Astrocyte (in vitro differentiated cells and primary cell): ENCODE measurements at regions not wholly inside any gene's neighbourhood (a gene's known extent, or its start where the extent isn't known, plus 50 kb on each side); places are given as distances from the start of the nearest gene placed in this dataset.

Source experiments
- DNase-seq: peaks from one replicate; pipeline ENCODE4 v3.0.0-alpha.2; 2010; ENCODE audit warnings: low read depth
- FAIRE-seq: peaks from 2 replicates; lab custom pipeline; 2011; peaks lifted over from hg19 to GRCh38; lab: Jason Lieb, UNC
- H2AFZ ChIP-seq: 2 replicates; pipeline ENCODE4 v1.6.0; 2012; ENCODE audit warnings: low read depth, low read length, inconsistent platforms
- H3K27ac ChIP-seq: 2 replicates; pipeline ENCODE4 v1.5.1; 2011; ENCODE audit warnings: low read depth, low read length, inconsistent platforms
- H3K27me3 ChIP-seq: 2 replicates; pipeline ENCODE4 v1.6.0; 2011; ENCODE audit warnings: low read length, inconsistent platforms; ENCODE audit not compliant: insufficient read depth
- H3K36me3 ChIP-seq: 2 replicates; pipeline ENCODE4 v1.5.1; 2011; ENCODE audit warnings: low read length, inconsistent platforms; ENCODE audit not compliant: insufficient read depth
- H3K4me1 ChIP-seq: 2 replicates; pipeline ENCODE4 v1.5.1; 2011; ENCODE audit warnings: low read length, inconsistent platforms; ENCODE audit not compliant: insufficient read depth
- H3K4me2 ChIP-seq: 2 replicates; pipeline ENCODE4 v1.6.0; 2012; ENCODE audit warnings: low read length, inconsistent platforms
- H3K4me3 ChIP-seq: 2 replicates; pipeline ENCODE4 v1.5.1; 2011; ENCODE audit warnings: low read depth, mild to moderate bottlenecking, low read length, inconsistent platforms; ENCODE audit not compliant: insufficient read depth
- H3K79me2 ChIP-seq: 2 replicates; pipeline ENCODE4 v1.6.0; 2012; ENCODE audit warnings: mild to moderate bottlenecking, low read length, inconsistent platforms; ENCODE audit not compliant: insufficient read depth
- H3K9ac ChIP-seq: 2 replicates; pipeline ENCODE4 v1.6.0; 2012; ENCODE audit warnings: mild to moderate bottlenecking, low read length, inconsistent platforms
- H3K9me3 ChIP-seq: 2 replicates; pipeline ENCODE4 v1.5.1; 2012; ENCODE audit warnings: low read depth, mild to moderate bottlenecking, low read length, inconsistent platforms; ENCODE audit not compliant: insufficient read depth
- H4K20me1 ChIP-seq: 2 replicates; pipeline ENCODE4 v1.6.0; 2012; ENCODE audit warnings: low read length, inconsistent platforms; ENCODE audit not compliant: insufficient read depth
- H3K27ac Mint-ChIP-seq: one replicate; pipeline ENCODE4 v1.8.0; 2021; ENCODE audit warnings: mild to moderate bottlenecking, mixed read lengths; ENCODE audit not compliant: unreplicated experiment
- H3K27me3 Mint-ChIP-seq: one replicate; pipeline ENCODE4 v1.8.0; 2021; ENCODE audit warnings: low read depth, mixed read lengths; ENCODE audit not compliant: unreplicated experiment
- H3K36me3 Mint-ChIP-seq: one replicate; pipeline ENCODE4 v1.8.0; 2021; ENCODE audit warnings: low read depth, mixed read lengths; ENCODE audit not compliant: unreplicated experiment
- H3K4me1 Mint-ChIP-seq: one replicate; pipeline ENCODE4 v1.8.0; 2021; ENCODE audit warnings: low read depth, mixed read lengths; ENCODE audit not compliant: unreplicated experiment
- H3K4me3 Mint-ChIP-seq: one replicate; pipeline ENCODE4 v1.8.0; 2021; ENCODE audit warnings: mild to moderate bottlenecking, moderate library complexity, mixed read lengths; ENCODE audit not compliant: unreplicated experiment
- H3K9me3 Mint-ChIP-seq: one replicate; pipeline ENCODE4 v1.8.0; 2021; ENCODE audit warnings: mild to moderate bottlenecking, mixed read lengths; ENCODE audit not compliant: unreplicated experiment
- EZH2 ChIP-seq: IDR thresholded peaks from 2 replicates; pipeline ENCODE4 v1.6.1; 2012; ENCODE audit warnings: mild to moderate bottlenecking, low read length, inconsistent platforms; ENCODE audit not compliant: insufficient read depth
- TF ChIP-seq, protein P1 (sequence below): IDR thresholded peaks from 2 replicates; pipeline ENCODE4 v1.5.1; 2011; ENCODE audit warnings: low read depth, mild to moderate bottlenecking, inconsistent platforms, low read length, moderate library complexity; ENCODE audit not compliant: insufficient read depth

- no peaks in the 10 kb centered on the region for H3K36me3 ChIP-seq
- no peak for FAIRE-seq
- H3K9me3 ChIP-seq = no peaks in the 10 kb centered on the region
- H3K27me3 Mint-ChIP-seq = peaks cover 55% of the 10 kb centered on the region
- H3K79me2 ChIP-seq = no peaks in the 10 kb centered on the region
- H3K27ac ChIP-seq = no peak overlapping the region
- H3K4me3 ChIP-seq = no peak overlapping the region
- no peaks in the 10 kb centered on the region for H4K20me1 ChIP-seq
- TF ChIP-seq EZH2 = no peak
- TF ChIP-seq, protein P1, sequence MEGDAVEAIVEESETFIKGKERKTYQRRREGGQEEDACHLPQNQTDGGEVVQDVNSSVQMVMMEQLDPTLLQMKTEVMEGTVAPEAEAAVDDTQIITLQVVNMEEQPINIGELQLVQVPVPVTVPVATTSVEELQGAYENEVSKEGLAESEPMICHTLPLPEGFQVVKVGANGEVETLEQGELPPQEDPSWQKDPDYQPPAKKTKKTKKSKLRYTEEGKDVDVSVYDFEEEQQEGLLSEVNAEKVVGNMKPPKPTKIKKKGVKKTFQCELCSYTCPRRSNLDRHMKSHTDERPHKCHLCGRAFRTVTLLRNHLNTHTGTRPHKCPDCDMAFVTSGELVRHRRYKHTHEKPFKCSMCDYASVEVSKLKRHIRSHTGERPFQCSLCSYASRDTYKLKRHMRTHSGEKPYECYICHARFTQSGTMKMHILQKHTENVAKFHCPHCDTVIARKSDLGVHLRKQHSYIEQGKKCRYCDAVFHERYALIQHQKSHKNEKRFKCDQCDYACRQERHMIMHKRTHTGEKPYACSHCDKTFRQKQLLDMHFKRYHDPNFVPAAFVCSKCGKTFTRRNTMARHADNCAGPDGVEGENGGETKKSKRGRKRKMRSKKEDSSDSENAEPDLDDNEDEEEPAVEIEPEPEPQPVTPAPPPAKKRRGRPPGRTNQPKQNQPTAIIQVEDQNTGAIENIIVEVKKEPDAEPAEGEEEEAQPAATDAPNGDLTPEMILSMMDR = no peak
- no peaks in the 10 kb centered on the region for H3K4me1 Mint-ChIP-seq
- no peak overlapping the region for H3K4me3 Mint-ChIP-seq
- no peak overlapping the region for H3K27ac Mint-ChIP-seq
- peaks cover 4% of the 10 kb centered on the region for H3K9me3 Mint-ChIP-seq
- H3K4me1 ChIP-seq = peaks cover 2% of the 10 kb centered on the region
- no peak for DNase-seq
- H3K4me2 ChIP-seq = no peak overlapping the region
- peaks cover 15% of the 10 kb centered on the region for H3K27me3 ChIP-seq
- no peak overlapping the region for H2AFZ ChIP-seq
- no peak overlapping the region for H3K9ac ChIP-seq
- H3K36me3 Mint-ChIP-seq = no peaks in the 10 kb centered on the region
Observed at GRCh38 chr19:30677702-30678101, 305.5 kb downstream of the ZNF536 start.

DNA sequence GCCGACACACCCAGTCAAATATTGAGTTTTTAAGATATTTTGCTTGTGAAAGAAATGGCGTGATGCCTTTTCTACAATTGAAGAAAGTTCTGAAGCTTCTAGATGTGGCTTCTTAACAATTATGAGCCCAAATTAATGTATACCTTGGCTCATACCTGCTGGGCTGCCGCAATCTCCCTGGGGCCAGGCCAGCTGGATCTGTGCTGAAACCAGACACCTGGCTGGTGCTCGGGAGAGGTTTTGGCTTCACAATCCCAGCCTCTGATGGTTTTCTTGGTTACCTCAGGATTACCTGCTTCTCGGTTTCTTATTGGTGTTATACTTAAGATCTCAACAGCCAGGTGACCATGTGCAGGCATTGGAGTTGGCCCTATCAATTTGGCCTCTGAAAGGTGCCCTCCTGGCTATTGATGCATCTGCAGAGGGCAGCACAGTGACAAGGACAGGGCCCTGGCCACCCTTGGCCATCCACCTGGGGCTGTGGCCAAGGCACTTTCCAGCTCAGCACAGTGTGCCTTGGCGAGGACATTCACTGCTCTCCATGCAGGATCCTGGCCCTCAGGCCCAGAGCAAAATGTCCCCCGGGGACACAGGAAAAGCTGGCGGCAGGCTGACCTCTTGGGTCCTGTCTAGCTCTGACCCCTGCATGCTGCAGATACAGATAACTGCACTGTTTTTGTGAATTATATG is 305.0 kb downstream of the ZNF536 start:
- no peaks in the 10 kb centered on the region for H3K4me1 Mint-ChIP-seq
- Histone ChIP-seq H4K20me1 (no peaks in the 10 kb centered on the region), H2AFZ (no peak overlapping the region), H3K4me3 (no peak overlapping the region), H3K36me3 (no peaks in the 10 kb centered on the region), H3K9me3 (no peaks in the 10 kb centered on the region), H3K4me1 (no peaks in the 10 kb centered on the region), H3K79me2 (no peaks in the 10 kb centered on the region), H3K4me2 (no peak overlapping the region), H3K27ac (no peak overlapping the region), H3K9ac (no peak overlapping the region), H3K27me3 (peaks cover 12% of the 10 kb centered on the region)
- peaks cover 57% of the 10 kb centered on the region for H3K27me3 Mint-ChIP-seq
- FAIRE-seq (no peak), DNase-seq (no peak)
- no peak overlapping the region for H3K27ac Mint-ChIP-seq
- TF ChIP-seq, protein P1 = no peak
- no peak for TF ChIP-seq EZH2
- peaks cover 4% of the 10 kb centered on the region for H3K9me3 Mint-ChIP-seq
- H3K4me3 Mint-ChIP-seq = no peak overlapping the region
- no peaks in the 10 kb centered on the region for H3K36me3 Mint-ChIP-seq

- peaks cover 64% of the 10 kb centered on the region for H3K27me3 Mint-ChIP-seq
- no peaks in the 10 kb centered on the region for H3K79me2 ChIP-seq
- H3K4me2 ChIP-seq = no peak overlapping the region
- no peaks in the 10 kb centered on the region for H3K36me3 ChIP-seq
- no peak overlapping the region for H2AFZ ChIP-seq
- H3K4me3 ChIP-seq = no peak overlapping the region
- H3K9me3 ChIP-seq = no peaks in the 10 kb centered on the region
- H3K36me3 Mint-ChIP-seq = no peaks in the 10 kb centered on the region
- no peak for DNase-seq
- H3K27ac ChIP-seq = no peak overlapping the region
- no peak for TF ChIP-seq EZH2
- TF ChIP-seq, protein P1 = no peak
- FAIRE-seq = no peak
- no peaks in the 10 kb centered on the region for H3K4me1 ChIP-seq
- no peaks in the 10 kb centered on the region for H3K4me1 Mint-ChIP-seq
- no peaks in the 10 kb centered on the region for H4K20me1 ChIP-seq
- H3K27ac Mint-ChIP-seq = no peak overlapping the region
- no peak overlapping the region for H3K9ac ChIP-seq
- H3K4me3 Mint-ChIP-seq = no peak overlapping the region
- H3K27me3 ChIP-seq = peaks cover 5% of the 10 kb centered on the region
- peaks cover 4% of the 10 kb centered on the region for H3K9me3 Mint-ChIP-seq
Observed at GRCh38 chr19:30675086-30675485, 302.9 kb downstream of the ZNF536 start.
